Common myeloid progenitor, CD34-positive (primary cell): ENCODE measurements at regions not wholly inside any gene's neighbourhood (a gene's known extent, or its start where the extent isn't known, plus 50 kb on each side); places are given as distances from the start of the nearest gene placed in this dataset.

ENCODE experiments used
- CTCF ChIA-PET: fragments of 350-600 bp; sonication (Branson Sonifier 250); formaldehyde crosslinking; loops from one replicate; lab custom pipeline; 2021; ENCODE audit warnings: antibody characterized with exemption; lab: Charles Lee
- POLR2A ChIA-PET: fragments of 350-600 bp; sonication (Branson Sonifier 250); formaldehyde crosslinking; loops from one replicate; lab custom pipeline; 2021; ENCODE audit warnings: antibody characterized with exemption; lab: Charles Lee
- DNase-seq, 3 donors: peaks; one replicate each; pipeline versions ENCODE4 v3.0.0 to v3.0.0-alpha.2; 2013
- H3K27ac ChIP-seq, 2 experiments: 1 replicate in 1 of 2; 2 replicates in 1 of 2; pipeline ENCODE4 v1.7.0; 2013; ENCODE audit warnings: inconsistent platforms in 2 of 2, low read length in 2 of 2, mild to moderate bottlenecking in 2 of 2, low read depth in 1 of 2, moderate library complexity in 1 of 2; ENCODE audit not compliant: severe bottlenecking in 2 of 2, insufficient read depth in 1 of 2, poor library complexity in 1 of 2
- H3K27me3 ChIP-seq, 5 experiments: replicated peaks in 2 of 5; 1 replicate in 3 of 5; 2 replicates in 2 of 5; pipeline versions ENCODE4 v1.6.1 to v1.7.0; 2013; ENCODE audit warnings: low read length in 4 of 5, mild to moderate bottlenecking in 2 of 5, moderate library complexity in 2 of 5, inconsistent platforms in 1 of 5; ENCODE audit not compliant: insufficient read depth in 5 of 5, control insufficient read depth in 4 of 5
- H3K36me3 ChIP-seq, 4 experiments: 1 replicate in 2 of 4; 2 replicates in 2 of 4; pipeline versions ENCODE4 v1.6.1 to v1.7.0; 2013; ENCODE audit warnings: low read length in 3 of 4, control low read depth in 1 of 4, mild to moderate bottlenecking in 1 of 4; ENCODE audit not compliant: control insufficient read depth in 4 of 4, insufficient read depth in 4 of 4
- H3K4me1 ChIP-seq, 4 experiments: 1 replicate in 3 of 4; 2 replicates in 1 of 4; pipeline versions ENCODE4 v1.6.1 to v1.7.1; 2013; ENCODE audit warnings: low read length in 3 of 4, mild to moderate bottlenecking in 3 of 4, control low read depth in 1 of 4, inconsistent platforms in 1 of 4, moderate library complexity in 1 of 4; ENCODE audit not compliant: control insufficient read depth in 4 of 4, insufficient read depth in 4 of 4; ENCODE audit errors: control extremely low read depth in 1 of 4
- H3K4me3 ChIP-seq, 7 experiments: 1 replicate in 4 of 7; 2 replicates in 3 of 7; pipeline versions ENCODE4 v1.5.1 to v1.7.0; 2013; ENCODE audit warnings: mild to moderate bottlenecking in 7 of 7, low read length in 6 of 7, moderate library complexity in 6 of 7, inconsistent platforms in 2 of 7, low read depth in 2 of 7, control low read depth in 1 of 7; ENCODE audit not compliant: insufficient read depth in 4 of 7, control insufficient read depth in 1 of 7; ENCODE audit errors: extremely low read depth in 1 of 7
- H3K9me3 ChIP-seq, 5 experiments: 1 replicate in 4 of 5; 2 replicates in 1 of 5; pipeline versions ENCODE4 v1.6.1 to v1.7.1; 2013; ENCODE audit warnings: low read length in 4 of 5, mild to moderate bottlenecking in 2 of 5, inconsistent platforms in 1 of 5, low read depth in 1 of 5, moderate library complexity in 1 of 5; ENCODE audit not compliant: control insufficient read depth in 4 of 5, insufficient read depth in 2 of 5; ENCODE audit errors: control extremely low read depth in 1 of 5
- WGBS: methylation state at CpG from one replicate; pipeline ENCODE4 v1.1.5; 2013; ENCODE audit not compliant: insufficient coverage; 5-methylcytosine and 5-hydroxymethylcytosine counted together

GRCh38 chr2:205902900-205903237, 183.1 kb downstream of the INO80D start:
- peaks cover 0 to 4% (median 0%) of the 10 kb centered on the region in 5 experiments for H3K27me3 ChIP-seq
- no peak overlapping the region for H3K4me3 ChIP-seq
- no peak overlapping the region for H3K27ac ChIP-seq
- H3K36me3 ChIP-seq = no peaks in the 10 kb centered on the region
- H3K4me1 ChIP-seq = no peaks in the 10 kb centered on the region
- POLR2A ChIA-PET = interaction anchor here (0.7 to 1.1 kb wide), 2 partner anchors 14 to 1774 kb away, joined by 3 read pairs; no protein-coding TSS in a partner anchor
- peaks cover 0 to 7% (median 0%) of the 10 kb centered on the region in 5 experiments for H3K9me3 ChIP-seq
- DNase-seq = no peak
- CTCF ChIA-PET = no interaction called here
- 77% methylated on average over 5 of the region's 5 CpGs for WGBS

GRCh38 chr2:205902041-205902899, 183.7 kb downstream of the INO80D start:
- Histone ChIP-seq H3K27ac (no peak overlapping the region), H3K9me3 (peaks cover 0 to 7% (median 0%) of the 10 kb centered on the region in 5 experiments), H3K27me3 (peaks cover 0 to 4% (median 0%) of the 10 kb centered on the region in 5 experiments), H3K36me3 (no peaks in the 10 kb centered on the region), H3K4me1 (no peaks in the 10 kb centered on the region), H3K4me3 (no peak overlapping the region)
- peak in 1 of 3 donors; percentile 16 for DNase-seq
- CTCF ChIA-PET = interaction anchor here (2.3 to 3.1 kb wide), 2 partner anchors 16 to 23 kb away, joined by 7 to 10 read pairs; no protein-coding TSS in a partner anchor
- POLR2A ChIA-PET = interaction anchor here (1.1 kb wide), 1 partner anchor 13 kb away, joined by 3 read pairs; no protein-coding TSS in a partner anchor
- 92% methylated on average over 13 of the region's 15 CpGs for WGBS

GRCh38 chr2:205901491-205901890, 184.5 kb downstream of the INO80D start:
- Histone ChIP-seq H3K9me3 (peaks cover 0 to 7% (median 0%) of the 10 kb centered on the region in 5 experiments), H3K27ac (no peak overlapping the region), H3K4me1 (no peaks in the 10 kb centered on the region), H3K27me3 (peaks cover 0 to 4% (median 0%) of the 10 kb centered on the region in 5 experiments), H3K36me3 (no peaks in the 10 kb centered on the region), H3K4me3 (no peak overlapping the region)
- DNase-seq = no peak
- POLR2A ChIA-PET = no interaction called here
- 100% methylated on average over 4 of the region's 4 CpGs for WGBS
- CTCF ChIA-PET = interaction anchor here (2.3 to 3.1 kb wide), 2 partner anchors 15 to 24 kb away, joined by 7 to 10 read pairs; no protein-coding TSS in a partner anchor

GRCh38 chr2:205898744-205899143, 187.2 kb downstream of the INO80D start:
- no peak overlapping the region for H3K4me3 ChIP-seq
- H3K9me3 ChIP-seq = peaks cover 0 to 7% (median 0%) of the 10 kb centered on the region in 5 experiments
- H3K4me1 ChIP-seq = no peaks in the 10 kb centered on the region
- no CpG with 5 or more reads among the region's 1 CpG for WGBS
- peaks cover 0 to 2% (median 0%) of the 10 kb centered on the region in 5 experiments for H3K27me3 ChIP-seq
- POLR2A ChIA-PET = no interaction called here
- DNase-seq = peak in 2 of 3 donors; percentile 11 to 35
- H3K27ac ChIP-seq = no peak overlapping the region
- H3K36me3 ChIP-seq = no peaks in the 10 kb centered on the region
- CTCF ChIA-PET = interaction anchor here (3.1 kb wide), 1 partner anchor 12 kb away, joined by 10 read pairs; no protein-coding TSS in a partner anchor

- DNase-seq = no peak
- Histone ChIP-seq H3K4me1 (no peaks in the 10 kb centered on the region), H3K27ac (no peak overlapping the region), H3K27me3 (no peaks in the 10 kb centered on the region), H3K9me3 (peaks cover 0 to 7% (median 0%) of the 10 kb centered on the region in 5 experiments), H3K4me3 (no peak overlapping the region), H3K36me3 (no peaks in the 10 kb centered on the region)
- ChIA-PET POLR2A (no interaction called here), CTCF (no interaction called here)
- 81% methylated on average over 8 of the region's 9 CpGs for WGBS
Measured at GRCh38 chr2:205895981-205896655, 189.9 kb downstream of the INO80D start.

- Histone ChIP-seq H3K27me3 (no peaks in the 10 kb centered on the region), H3K4me1 (no peaks in the 10 kb centered on the region), H3K27ac (no peak overlapping the region), H3K4me3 (no peak overlapping the region), H3K9me3 (no peaks in the 10 kb centered on the region), H3K36me3 (no peaks in the 10 kb centered on the region)
- 92% methylated on average over 17 of the region's 17 CpGs for WGBS
- DNase-seq = no peak
- CTCF ChIA-PET = interaction anchor here (1.1 kb wide), 1 partner anchor 116 kb away, joined by 3 read pairs; no protein-coding TSS in a partner anchor
- POLR2A ChIA-PET = no interaction called here
Measured at GRCh38 chr2:205892665-205893259, 193.2 kb downstream of the INO80D start.
